CD4-positive, alpha-beta T cell treated with Interleukin-12 subunit alpha and Interleukin-12 subunit beta, for 1 hour (primary cell): ENCODE measurements at regions not wholly inside any gene's neighbourhood (a gene's known extent, or its start where the extent isn't known, plus 50 kb on each side); places are given as distances from the start of the nearest gene placed in this dataset.
"Not testable (repeated sequence)": the region's sequence is repeated elsewhere in the genome, so short reads cannot be mapped to it uniquely, and the experiment has no call there.

Source experiments
- DNase-seq: peaks from one replicate; pipeline ENCODE4 v3.0.0-alpha.2; 2020

DNA sequence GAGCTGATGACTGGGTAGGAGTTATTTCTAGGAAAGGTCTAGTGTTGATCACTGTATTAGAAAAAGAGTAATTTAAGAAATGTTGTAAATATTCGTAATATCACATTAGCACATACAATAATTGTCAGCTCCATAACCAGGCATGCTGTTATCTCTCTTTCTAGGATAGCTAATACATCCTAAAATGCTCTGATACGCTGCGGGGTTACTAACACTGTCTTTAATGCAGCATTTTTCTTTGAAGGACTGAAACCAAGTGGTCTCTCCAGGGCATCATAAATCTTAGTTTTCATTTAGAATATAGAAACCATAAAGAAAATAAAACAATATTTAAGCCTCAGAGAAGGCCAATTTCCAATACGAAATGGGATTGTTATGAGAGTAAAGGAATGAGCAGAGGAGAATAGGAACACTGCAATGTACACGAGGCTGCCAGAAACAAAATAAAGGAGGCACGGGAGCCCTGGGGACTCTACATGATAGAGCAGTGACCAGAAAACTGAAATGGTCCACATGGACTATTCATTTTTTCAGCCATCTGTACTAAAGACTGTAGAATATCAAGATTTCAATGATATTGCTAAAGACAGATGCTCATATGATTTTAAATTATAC is 1606.7 kb upstream of the AGA start:
- DNase-seq, result no peak

DNA sequence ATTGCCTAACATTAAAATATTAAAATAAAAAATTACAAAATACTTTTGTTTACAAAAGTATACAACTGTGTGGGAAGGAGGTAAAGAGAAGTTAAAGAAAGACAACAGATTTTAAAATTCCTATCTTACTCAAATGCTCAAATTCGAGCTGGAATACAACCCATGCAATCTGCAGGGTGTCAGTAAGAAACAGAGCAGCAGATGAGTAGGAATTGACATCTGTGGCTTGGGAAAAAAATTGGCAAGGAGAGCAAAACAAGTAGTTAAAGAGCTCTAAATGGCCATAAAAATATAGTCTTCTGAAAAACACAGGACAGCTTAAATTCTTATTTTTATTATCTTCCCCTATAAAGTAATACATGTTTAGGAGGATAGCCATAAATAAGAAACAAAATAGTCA is 1609.0 kb upstream of the AGA start:
- DNase-seq, result no peak

DNA sequence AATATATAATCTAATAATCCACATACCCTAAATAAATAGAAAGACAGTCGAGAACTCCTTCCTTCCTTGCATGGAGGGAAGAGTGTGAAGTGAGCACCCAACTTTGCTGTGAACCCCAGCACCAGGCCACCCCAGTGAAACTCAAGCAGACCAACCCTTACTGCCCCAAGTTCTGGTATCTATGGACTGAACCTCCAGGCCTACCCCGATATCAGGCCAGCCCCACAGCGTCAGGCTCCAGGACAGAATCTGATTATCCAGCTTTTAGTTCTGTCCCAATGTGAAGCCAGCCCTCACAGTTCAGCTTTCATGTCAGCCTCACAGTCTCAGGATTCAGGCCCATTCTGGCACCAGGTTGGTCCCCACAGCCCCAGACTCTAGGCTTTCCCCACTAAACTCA is 1617.2 kb upstream of the AGA start:
- no peak for DNase-seq

DNA sequence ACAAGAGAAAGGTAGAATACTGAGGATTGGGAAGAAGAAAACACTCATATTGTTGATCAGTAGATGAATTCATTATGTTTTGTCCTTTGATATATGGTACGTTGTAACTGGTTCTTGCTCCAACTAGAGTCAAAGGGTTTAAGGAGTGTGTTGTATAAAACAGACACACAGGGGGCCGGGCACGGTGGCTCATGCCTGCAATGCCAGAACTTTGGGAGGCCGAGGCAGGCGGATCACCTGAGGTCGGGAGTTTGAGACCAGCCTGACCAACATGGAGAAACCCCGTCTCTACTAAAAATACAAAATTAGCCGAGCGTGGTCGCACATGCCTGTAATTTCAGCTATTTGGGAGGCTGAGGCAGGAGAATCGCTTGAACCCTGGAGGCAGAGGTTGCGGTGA is 1624.0 kb upstream of the AGA start:
- DNase-seq, result not testable (repeated sequence)

DNA sequence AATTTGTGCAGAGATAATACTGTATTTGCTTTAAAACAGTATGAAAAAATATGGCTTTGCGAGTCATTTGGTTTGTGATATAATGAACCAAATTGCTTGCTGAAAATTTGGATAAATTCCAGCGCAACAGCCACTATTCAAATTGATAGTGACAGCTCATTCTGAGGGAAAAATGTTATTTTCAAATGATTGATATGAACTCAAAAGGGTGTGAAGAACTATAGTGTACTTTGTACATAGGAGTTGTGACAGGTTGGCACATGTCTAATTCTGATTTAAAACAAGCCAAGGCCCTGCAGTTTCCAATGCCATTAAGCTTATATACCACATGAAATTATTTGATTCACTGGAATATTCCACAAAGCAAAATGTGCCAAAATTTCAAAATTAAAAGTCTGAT is 1628.9 kb upstream of the AGA start:
- DNase-seq, result no peak

DNA sequence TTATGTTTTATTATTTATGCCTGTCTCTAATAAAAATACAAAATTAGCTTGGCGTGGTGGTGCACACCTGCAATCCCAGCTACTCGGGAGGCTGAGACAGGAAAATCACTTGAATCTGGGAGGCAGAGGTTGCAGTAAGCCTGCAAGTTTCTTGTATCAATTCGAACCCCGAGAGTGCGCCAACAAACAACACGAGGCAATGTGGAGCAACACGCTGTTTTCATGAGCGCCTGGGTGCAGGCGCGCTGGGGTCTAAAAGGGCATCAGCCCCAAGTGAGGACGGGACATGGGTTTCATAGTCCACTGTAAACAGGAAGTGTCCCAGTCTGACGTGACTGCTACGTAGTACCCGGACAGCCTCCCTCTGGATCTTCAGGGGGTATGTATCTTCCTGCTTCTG is 1634.6 kb upstream of the AGA start:
- DNase-seq, result no peak

DNA sequence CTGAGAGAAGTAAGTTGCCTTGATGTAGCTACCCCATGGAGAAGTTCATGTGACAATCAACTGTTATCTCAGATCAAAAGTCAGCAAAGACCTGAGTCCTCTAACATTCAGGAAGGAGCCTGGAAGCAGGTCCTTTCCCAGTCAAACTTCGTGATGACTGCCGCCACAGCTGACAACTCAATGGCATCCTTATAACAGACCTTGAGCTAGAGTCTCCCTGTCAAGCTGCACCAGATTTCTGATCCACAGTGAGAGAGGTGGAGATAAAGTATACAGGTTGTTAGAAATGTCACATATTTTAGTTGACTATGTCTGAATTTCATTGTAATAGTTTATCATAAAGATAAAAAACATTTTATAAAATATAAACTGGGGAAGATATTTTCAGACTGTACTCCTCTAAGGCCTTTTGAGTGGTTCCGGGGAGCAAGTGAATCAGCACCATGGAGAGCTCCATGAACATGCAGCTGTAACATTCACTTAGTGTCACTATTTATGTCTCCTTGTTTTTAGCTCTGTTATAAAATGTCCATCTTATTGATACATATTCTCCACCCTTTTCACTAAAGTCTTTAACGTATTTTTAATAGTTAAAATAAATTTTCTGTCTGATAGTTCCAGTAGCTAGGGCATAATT is 1653.5 kb upstream of the AGA start:
- DNase-seq, result no peak

DNA sequence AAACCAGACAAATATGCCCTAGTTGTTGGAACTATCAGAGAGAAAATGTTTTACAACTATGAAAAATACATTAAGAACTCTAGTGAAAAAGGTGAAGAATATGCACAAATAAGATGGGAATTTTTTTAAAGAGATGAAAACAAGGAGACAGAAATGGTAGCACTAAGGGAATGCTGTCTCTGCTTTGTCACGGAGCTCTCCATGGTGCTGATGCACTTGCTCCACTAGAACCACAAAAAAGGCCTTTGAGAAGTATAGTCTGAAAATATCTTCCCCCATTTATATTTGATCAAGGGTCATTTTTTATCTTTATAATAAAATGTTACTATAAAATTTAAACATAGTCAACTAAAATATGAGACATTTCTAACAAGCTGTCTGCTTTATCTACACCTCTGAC is 1655.5 kb upstream of the AGA start:
- no peak for DNase-seq

DNA sequence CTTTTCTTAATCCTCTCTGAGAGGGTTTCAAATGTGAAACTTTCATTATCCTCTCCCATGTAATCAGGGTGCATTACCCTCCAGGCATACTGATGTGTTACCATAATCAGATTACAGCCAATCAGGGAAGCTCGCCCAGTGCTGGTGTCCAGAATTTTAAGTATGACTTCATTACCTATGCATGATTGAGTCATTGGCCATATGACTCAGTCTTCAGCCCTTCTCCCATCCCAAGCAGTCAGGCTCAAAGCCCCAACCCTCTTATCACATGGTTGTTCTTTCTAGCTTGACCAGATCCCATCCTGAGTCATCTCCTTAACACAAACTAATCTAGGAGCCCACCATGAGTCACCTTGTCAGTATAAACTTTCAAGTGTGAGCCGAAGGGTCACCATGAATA is 1668.1 kb upstream of the AGA start:
- DNase-seq, result no peak

DNA sequence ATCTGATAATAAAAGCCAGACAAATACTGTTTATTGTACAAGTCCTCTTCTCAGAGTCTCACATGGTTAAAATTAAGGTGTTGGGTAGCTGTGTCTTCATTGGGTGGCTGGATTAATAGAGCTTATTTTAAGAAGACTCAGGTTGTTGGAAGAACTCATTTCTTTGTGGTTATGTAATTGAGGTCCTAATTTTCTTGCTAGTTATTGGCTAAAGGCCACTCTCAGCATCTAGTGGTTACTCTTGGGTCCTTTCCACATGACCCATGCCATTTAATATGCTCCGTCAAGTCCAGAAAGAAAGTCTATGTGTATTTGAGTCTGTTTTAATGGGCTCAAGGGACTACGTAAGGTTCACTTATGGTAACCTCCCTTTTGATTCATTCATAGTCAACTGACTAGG is 1668.6 kb upstream of the AGA start:
- DNase-seq, result no peak

DNA sequence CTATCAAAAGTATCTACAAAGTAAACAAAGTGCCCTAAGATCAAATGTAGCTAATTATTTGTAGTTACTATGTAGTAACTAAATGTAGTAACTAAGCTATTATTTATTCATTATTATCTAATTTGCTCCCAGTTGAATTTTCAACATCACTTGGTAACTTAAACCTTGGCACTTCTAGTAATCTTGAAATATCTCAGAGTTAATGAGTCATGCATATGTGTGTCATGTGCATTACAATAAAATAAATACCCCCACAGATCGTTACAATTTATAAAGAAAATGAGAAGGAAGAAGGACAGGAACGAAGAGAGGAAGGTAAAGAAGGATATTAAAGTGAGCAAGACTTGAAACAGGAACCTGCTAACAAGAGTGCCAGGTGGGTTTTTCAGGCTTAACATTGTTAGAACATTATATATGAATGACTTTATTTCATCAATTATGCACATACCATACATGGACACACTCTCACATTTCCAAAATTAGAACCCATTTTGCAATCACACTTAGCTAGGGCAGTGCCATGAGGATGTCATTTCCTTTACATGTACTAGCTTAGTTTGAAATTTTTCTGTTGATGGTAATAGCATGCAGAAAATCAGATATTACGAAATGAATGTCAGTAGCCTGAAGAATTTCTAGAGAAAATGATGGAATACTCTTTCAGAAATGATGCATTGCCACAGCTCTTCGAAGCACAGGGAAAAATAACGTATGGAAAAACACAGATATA is 1670.4 kb upstream of the AGA start:
- DNase-seq, result no peak

DNA sequence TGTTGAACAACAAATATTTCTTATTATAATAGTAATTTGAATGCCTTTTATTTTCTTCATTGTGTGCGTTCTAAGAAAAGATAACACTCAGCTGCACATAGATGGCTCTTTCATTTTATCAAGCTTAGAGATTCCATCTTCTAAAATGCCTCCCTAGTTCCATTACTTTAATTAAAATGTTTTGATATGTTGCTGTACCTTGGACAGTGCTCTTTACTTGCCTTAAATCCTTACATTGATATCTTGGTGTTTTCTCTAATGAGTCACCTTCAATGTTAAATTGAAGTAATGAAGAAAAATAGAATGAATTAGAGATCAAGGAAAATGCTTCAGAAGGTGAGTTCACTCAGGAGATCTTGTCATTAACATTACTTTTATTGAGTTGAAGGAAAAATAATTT is 1672.4 kb upstream of the AGA start:
- DNase-seq, result no peak

DNA sequence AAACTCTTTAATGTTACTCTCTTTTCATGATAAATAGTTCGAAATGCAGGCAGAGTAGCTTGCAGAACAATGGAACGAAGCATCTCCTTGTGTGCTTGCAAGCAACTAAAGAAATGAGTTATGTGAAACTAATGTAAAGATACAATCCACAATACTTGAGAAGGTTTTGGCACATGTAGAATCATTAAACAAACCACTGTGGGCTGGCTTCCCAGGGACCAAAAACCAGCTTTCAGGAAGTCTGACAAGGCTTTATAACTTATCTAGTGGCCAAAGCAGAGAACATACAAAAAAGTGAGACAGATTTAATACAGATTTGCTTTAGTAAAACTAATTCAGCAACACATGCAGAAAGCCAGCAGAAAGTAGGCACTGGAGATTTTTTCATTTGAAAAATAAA is 1673.8 kb upstream of the AGA start:
- no peak for DNase-seq

DNA sequence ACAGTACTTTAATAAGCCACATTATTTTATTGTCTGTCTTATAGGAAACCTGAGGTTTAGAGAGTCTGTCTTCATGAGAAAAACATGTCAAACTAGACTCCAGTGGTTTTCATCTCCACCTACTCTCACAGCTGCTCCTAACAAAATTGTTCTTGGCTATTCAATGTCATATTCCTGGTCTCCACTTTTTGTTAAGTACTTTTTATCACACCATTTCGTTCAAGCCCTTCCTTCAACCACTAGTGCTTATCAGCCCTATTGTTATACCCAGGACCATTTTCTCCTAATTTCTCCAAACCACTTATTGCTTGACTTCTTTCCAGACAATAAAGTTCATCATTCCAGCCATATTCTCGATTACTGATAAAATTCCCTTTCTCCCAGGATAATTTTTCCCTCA is 1674.3 kb upstream of the AGA start:
- DNase-seq, result no peak

DNA sequence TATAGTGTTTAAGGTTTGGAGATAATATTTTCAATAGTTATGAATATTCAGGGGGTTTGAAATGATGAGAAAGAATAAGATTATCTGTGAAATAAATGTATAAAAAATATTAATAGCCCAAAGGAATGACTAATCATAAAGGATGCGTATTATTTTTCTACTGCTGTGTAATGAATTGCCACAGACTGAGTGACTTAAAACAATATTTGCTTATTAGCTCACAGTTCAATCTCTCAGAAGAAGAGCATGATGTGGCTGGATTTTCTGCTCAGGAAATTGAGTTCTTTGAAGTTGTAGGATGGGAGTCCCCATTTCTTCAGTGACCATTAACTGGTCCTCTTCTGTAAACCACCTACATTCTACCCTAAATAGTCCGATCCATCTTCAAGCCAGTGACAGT is 1680.8 kb upstream of the AGA start:
- no peak for DNase-seq

DNA sequence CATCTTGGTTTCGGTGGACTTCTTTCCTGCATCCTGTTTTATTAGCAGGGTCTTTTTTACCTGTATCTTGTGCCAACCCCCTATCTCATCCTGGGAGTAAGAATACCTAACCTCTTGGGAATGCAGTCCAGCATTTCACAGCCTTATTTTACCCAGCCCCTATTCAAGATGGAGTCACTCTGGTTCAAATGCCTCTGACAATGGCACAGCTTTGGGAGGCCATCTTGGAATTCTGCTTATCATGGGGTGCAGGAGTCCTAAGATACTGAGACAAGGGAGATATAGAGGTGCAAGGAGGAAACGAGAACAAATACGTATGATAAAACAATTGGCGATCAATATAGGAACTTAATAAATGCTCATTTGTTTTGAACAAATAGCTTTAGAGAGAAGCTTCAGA is 1682.2 kb upstream of the AGA start:
- DNase-seq, result no peak

DNA sequence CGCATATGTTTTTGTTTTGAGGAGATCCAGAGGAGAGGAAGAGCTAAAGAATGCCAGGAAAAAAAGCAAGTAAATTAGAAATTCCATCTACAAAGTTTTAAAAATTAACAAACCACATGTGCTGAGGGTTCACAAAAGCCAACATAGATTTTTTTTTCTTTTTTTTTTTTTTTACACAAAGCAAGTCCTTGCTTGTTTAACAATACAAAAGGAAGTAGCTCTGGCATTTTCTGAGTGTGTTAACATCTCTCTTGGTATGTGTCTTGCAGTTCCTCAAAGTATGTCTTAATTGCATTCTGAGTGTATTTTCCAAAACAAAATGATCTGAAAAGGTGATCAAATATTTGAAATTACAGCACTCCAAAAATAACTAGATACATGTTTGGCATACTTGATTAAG is 1682.7 kb upstream of the AGA start:
- DNase-seq, result no peak

DNA sequence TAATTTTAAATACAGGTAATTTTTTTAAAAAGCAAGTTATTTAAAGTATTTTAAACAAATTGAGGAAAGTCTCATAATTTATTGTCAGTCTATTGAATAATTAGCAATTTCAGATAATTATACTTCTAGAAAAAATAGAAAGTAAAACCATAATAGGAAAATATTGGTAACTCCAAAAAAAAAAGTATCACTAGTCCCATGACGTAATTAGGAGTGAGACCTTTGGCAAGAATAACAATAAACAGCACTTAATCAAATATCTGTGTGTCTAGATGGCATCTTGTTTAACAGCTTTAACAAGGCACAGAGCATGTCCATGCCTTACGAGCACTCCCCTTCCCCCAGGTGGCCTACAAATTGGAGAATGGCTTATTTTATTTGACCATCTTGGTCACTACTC is 1683.6 kb upstream of the AGA start:
- DNase-seq, result no peak

DNA sequence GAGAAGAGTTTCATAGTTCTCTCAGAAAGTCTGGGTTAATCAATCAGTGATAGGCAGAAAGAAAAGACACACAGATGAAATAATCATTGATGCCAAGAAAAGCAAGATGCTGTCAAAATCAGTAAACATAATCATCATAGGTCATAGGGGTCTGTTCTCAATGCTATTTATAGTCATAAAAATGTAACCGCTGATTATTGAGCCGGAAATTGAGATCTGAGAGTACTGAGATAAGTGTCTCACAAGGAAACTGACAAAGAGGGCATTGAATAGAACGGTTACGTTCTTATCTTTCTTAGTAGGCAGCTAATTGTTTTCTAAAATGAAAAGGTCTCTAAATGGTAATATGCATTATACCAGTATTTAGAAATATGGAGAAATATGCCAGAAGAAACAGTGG is 1686.1 kb upstream of the AGA start:
- no peak for DNase-seq

DNA sequence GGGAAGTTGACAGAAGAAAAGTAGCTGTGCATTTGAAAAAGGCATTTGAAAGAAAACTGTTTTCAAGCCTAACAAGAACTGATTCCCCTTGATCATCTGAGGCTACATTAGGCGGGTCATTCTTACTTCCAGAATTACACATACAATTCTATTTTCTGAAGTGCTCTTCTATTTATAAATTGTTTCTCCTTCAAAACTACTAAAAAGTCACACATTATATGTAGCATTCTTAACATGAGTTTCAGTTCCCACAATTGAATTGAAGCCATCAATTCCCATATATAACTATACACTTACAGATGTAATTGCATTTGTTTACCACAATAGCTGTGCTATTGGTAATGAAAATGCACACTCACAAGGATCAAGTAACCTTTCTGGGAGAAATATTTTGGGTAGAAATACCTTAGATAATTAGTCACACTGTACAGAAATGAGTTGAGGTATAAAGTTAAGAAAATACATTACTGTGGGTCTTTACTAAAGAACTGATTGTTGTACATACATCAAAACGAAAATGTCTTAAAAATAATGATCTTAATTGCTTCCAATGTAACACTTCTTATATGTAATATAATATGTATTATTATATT is 1688.0 kb upstream of the AGA start:
- DNase-seq, result no peak

DNA sequence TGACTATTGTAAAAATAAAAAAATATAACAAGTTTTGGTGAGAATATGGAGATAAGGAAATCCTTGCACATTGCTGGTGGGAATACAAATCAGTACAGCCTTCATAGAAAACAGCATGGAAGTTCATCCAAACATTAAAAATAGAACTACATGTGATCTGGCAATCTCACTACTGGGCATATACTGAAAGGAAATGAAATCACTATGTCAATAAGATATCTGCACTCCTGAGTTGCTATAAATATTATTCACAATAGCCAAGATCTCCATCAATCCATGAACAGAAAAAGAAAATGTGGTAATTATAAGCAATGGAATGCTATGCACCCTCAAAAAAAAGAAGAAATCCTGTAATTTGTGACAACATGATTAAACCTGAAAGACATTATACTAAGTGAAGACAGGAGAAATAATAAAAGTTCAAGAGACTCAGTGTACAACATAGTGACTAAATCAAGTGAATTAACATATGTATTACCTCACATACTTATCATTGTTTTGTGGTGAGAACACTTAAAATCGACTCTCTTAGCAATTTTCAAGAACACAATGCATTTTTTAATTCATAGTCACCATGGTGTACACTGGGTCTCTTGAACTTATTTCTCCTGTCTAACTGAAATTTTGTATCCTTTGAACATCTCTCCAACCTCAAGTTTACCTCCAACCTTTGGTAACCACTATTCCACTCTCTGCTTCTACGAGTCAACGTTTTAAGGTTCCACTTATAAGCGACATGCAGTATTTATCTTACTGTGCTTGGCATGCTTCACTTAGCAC is 1703.7 kb upstream of the AGA start:
- no peak for DNase-seq

DNA sequence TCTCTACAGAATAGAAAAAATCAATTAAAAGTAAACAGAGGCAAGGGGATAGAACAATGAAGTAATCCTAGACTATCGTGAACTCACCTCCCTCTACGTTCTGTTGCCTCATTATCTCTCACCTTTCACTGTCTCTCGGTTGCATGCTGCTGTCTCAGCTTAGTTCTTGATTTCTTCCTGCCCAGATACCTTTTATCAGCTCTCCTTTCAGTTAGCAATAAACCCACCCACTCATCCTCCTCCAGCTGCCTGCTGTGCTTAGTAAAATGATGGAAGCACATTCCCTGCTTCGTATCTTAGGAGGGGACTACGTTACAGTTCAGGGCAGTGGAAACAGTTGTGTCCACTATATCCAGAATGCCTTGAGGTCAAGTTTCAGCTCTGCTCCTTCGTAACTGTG is 1709.5 kb upstream of the AGA start:
- DNase-seq, result no peak

DNA sequence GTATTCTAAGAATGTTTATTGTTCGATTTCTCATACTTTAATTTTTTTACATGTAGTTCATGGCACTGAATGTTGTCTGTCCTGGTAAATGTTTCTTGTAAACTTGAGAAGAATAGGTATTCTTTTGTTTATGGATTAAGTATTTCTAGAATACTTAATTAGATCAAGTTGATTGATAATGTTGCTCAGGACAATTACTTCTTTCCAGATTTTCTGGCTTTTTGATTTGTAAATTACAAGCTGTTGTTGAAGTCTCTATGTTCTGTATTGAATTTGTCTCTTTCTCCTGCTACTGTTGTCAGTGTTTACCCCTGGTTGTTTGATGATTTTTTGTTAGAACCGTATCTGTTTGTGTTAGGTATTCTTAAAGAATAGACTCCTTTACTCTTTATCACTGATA is 1720.9 kb upstream of the AGA start:
- DNase-seq, result no peak
